A673 (cell line): ENCODE measurements at regions not wholly inside any gene's neighbourhood (a gene's known extent, or its start where the extent isn't known, plus 50 kb on each side); places are given as distances from the start of the nearest gene placed in this dataset.

ENCODE experiments used
- CTCF ChIP-seq: fragments of 300-800, 200-600 bp; sonication (generic); conservative IDR thresholded peaks from 2 replicates; pipeline ENCODE4 v1.5.1; 2017; ENCODE audit warnings: low read depth, mild to moderate bottlenecking, antibody characterized with exemption, low read length, moderate library complexity, mixed read lengths
- EZH2 ChIP-seq: fragments of 200-600 bp; sonication (generic); IDR thresholded peaks from 2 replicates; pipeline ENCODE4 v1.6.1; 2017; ENCODE audit warnings: borderline replicate concordance, low read depth, mild to moderate bottlenecking, mixed read lengths, antibody characterized with exemption, low read length; ENCODE audit not compliant: poor library complexity, severe bottlenecking

GRCh38 chr1:195958131-195958530 lies 650.1 kb downstream of the KCNT2 start:
- TF ChIP-seq CTCF = no peak
- TF ChIP-seq EZH2 = no peak
